ENCODE measurements at regions not wholly inside any gene's neighbourhood (a gene's known extent, or its start where the extent isn't known, plus 50 kb on each side); places are given as distances from the start of the nearest gene placed in this dataset.

- TF ChIP-seq CTCF (IDR thresholded peaks at IDR 0.05; ENCODE audit: borderline replicate concordance, control extremely low read depth, extremely low read depth, insufficient read depth, missing control alignments): no peak
- in situ Hi-C loops (cut with MboI; ENCODE audit: low sequenced_read_pairs, unreplicated experiment): no loop called here
- DNase-seq (ENCODE audit: low spot score): no peak
These were observed 629.7 kb upstream of the ZNF608 start for GRCh38 chr5:125376059-125376641.

GRCh38 chr5:125377141-125377540 lies 630.7 kb upstream of the ZNF608 start:
- in situ Hi-C loops (cut with MboI; ENCODE audit: low sequenced_read_pairs, unreplicated experiment): no loop called here
- no peak for TF ChIP-seq CTCF (IDR thresholded peaks at IDR 0.05; ENCODE audit: borderline replicate concordance, control extremely low read depth, extremely low read depth, insufficient read depth, missing control alignments)
- DNase-seq (ENCODE audit: low spot score): no peak

GRCh38 chr5:125381290-125381689 lies 634.9 kb upstream of the ZNF608 start:
- no peak for DNase-seq (ENCODE audit: low spot score)
- in situ Hi-C loops (cut with MboI; ENCODE audit: low sequenced_read_pairs, unreplicated experiment): no loop called here
- no peak for TF ChIP-seq CTCF (IDR thresholded peaks at IDR 0.05; ENCODE audit: borderline replicate concordance, control extremely low read depth, extremely low read depth, insufficient read depth, missing control alignments)

- DNase-seq (ENCODE audit: low spot score): no peak
- in situ Hi-C loops (cut with MboI; ENCODE audit: low sequenced_read_pairs, unreplicated experiment): no loop called here
- no peak for TF ChIP-seq CTCF (IDR thresholded peaks at IDR 0.05; ENCODE audit: borderline replicate concordance, control extremely low read depth, extremely low read depth, insufficient read depth, missing control alignments)
These were observed 637.6 kb upstream of the ZNF608 start for GRCh38 chr5:125384071-125384470.

GRCh38 chr5:125390326-125390725 lies 643.9 kb upstream of the ZNF608 start:
- DNase-seq (ENCODE audit: low spot score): no peak
- in situ Hi-C loops (cut with MboI; ENCODE audit: low sequenced_read_pairs, unreplicated experiment): no loop called here
- TF ChIP-seq CTCF (IDR thresholded peaks at IDR 0.05; ENCODE audit: borderline replicate concordance, control extremely low read depth, extremely low read depth, insufficient read depth, missing control alignments): no peak

- in situ Hi-C loops (cut with MboI; ENCODE audit: low sequenced_read_pairs, unreplicated experiment): no loop called here
- TF ChIP-seq CTCF (IDR thresholded peaks at IDR 0.05; ENCODE audit: borderline replicate concordance, control extremely low read depth, extremely low read depth, insufficient read depth, missing control alignments): no peak
- no peak for DNase-seq (ENCODE audit: low spot score)
These were observed 646.9 kb upstream of the ZNF608 start for GRCh38 chr5:125393221-125393815.

All from GM13976 (cell line).